Right lobe of liver (tissue), 6 donors: ENCODE measurements at regions not wholly inside any gene's neighbourhood (a gene's known extent, or its start where the extent isn't known, plus 50 kb on each side); places are given as distances from the start of the nearest gene placed in this dataset.
A peak's percentile ranks its signal among the peaks of the same experiment; 100 is the strongest.

Experiments
- ATAC-seq, 4 donors: fragments of 200-7000 bp; cut with Tn5 transposase; one replicate each; pipeline ENCODE4 v1.9.1; 2020; ENCODE audit warnings: mild to moderate bottlenecking in 4 of 4, moderate library complexity in 4 of 4
- DNase-seq, 3 donors: peaks; one replicate each; pipeline ENCODE4 v3.0.0-alpha.2; 2020
- H3K27ac ChIP-seq, 3 donors: fragments of 200-600 bp; one replicate each; pipeline ENCODE4 v1.8.0; 2022
- H3K27me3 ChIP-seq, 2 donors: fragments of 200-600 bp; one replicate each; pipeline ENCODE4 v1.8.0; 2022
- H3K36me3 ChIP-seq, 4 donors: fragments of 200-600 bp; sonication (generic) in 1 of 4; one replicate each; pipeline versions ENCODE4 v1.5.1 to v1.8.0; 2017 to 2022; ENCODE audit warnings: control low read depth in 1 of 4
- H3K4me1 ChIP-seq, 4 donors: fragments of 200-600 bp; sonication (generic) in 1 of 4; one replicate each; pipeline versions ENCODE4 v1.5.1 to v1.8.0; 2017 to 2022; ENCODE audit warnings: control low read depth in 1 of 4
- H3K4me3 ChIP-seq, 3 donors: fragments of 200-600 bp; one replicate each; pipeline ENCODE4 v1.8.0; 2022
- H3K9me3 ChIP-seq, 4 donors: fragments of 200-600 bp; sonication (generic) in 1 of 4; one replicate each; pipeline versions ENCODE4 v1.5.1 to v1.8.0; 2017 to 2022; ENCODE audit warnings: control low read depth in 1 of 4
- POLR2A ChIP-seq: fragments of 450-650 bp; IDR thresholded peaks from one replicate; pipeline ENCODE4 v1.6.1; 2017; ENCODE audit warnings: antibody characterized with exemption, mild to moderate bottlenecking
- WGBS: methylation state at CpG from one replicate; pipeline ENCODE4 v1.1.6; 2018; ENCODE audit warnings: low coverage, low lambda C conversion rate; ENCODE audit not compliant: insufficient coverage; ENCODE audit errors: missing lambda C conversion rate; 5-methylcytosine and 5-hydroxymethylcytosine counted together
- intact Hi-C, 2 donors: fragments of 100-400 bp; cut with DNase I; formaldehyde crosslinking; loops; one replicate each; pipeline versions ENCODE4 v1.11.2 to v1.14.1; 2022
- TF ChIP-seq, protein P1 (sequence below), 4 donors: fragments of 200-600 bp in 3 of 4; fragments of 450-650 bp in 1 of 4; IDR thresholded peaks; one replicate each; pipeline versions ENCODE4 v1.5.1 to v1.8.0; 2016 to 2022; ENCODE audit warnings: antibody characterized with exemption in 4 of 4, mild to moderate bottlenecking in 2 of 4
- donor health status: DM: no; HTN: yes; CAD: no.
- donor health status: DM: no; HTN: no; CAD: no.
- donor health status: DM: no; HTN: no; CAD: no.
- donor health status: DM: no; HTN: yes; CAD: no.
- donor health status: DM: no; HTN: yes; CAD: no.

DNA sequence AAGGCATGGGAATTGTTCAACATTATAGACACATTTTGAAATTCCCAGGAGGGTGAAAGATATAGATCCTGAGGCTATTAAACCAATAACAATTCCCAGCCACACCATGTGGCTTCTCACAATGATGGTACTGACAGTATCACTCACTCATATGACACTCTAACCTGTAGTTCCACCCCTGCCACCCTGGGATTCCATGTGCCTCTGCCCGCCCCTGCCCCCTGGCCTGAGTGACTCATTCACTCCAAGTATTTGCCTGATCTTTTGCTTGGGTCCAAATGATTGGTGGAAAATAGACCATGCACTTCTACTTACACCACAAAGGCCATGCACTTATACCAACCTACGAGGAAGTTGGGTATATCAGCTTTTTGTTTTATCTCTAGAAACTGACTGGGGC is 305.2 kb upstream of the DAB2 start:
- no peaks in the 10 kb centered on the region for H3K9me3 ChIP-seq
- TF ChIP-seq, protein P1, sequence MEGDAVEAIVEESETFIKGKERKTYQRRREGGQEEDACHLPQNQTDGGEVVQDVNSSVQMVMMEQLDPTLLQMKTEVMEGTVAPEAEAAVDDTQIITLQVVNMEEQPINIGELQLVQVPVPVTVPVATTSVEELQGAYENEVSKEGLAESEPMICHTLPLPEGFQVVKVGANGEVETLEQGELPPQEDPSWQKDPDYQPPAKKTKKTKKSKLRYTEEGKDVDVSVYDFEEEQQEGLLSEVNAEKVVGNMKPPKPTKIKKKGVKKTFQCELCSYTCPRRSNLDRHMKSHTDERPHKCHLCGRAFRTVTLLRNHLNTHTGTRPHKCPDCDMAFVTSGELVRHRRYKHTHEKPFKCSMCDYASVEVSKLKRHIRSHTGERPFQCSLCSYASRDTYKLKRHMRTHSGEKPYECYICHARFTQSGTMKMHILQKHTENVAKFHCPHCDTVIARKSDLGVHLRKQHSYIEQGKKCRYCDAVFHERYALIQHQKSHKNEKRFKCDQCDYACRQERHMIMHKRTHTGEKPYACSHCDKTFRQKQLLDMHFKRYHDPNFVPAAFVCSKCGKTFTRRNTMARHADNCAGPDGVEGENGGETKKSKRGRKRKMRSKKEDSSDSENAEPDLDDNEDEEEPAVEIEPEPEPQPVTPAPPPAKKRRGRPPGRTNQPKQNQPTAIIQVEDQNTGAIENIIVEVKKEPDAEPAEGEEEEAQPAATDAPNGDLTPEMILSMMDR (IDR thresholded peaks at IDR 0.05): no peak
- no peak for TF ChIP-seq POLR2A
- WGBS: 58% methylated on average over 1 of the region's 2 CpGs
- H3K27ac ChIP-seq: no peak overlapping the region
- H3K27me3 ChIP-seq: no peaks in the 10 kb centered on the region
- H3K4me1 ChIP-seq: no peaks in the 10 kb centered on the region
- no peak overlapping the region for H3K4me3 ChIP-seq
- no peak for ATAC-seq
- intact Hi-C loops: no loop called here
- H3K36me3 ChIP-seq: no peaks in the 10 kb centered on the region
- no peak for DNase-seq

DNA sequence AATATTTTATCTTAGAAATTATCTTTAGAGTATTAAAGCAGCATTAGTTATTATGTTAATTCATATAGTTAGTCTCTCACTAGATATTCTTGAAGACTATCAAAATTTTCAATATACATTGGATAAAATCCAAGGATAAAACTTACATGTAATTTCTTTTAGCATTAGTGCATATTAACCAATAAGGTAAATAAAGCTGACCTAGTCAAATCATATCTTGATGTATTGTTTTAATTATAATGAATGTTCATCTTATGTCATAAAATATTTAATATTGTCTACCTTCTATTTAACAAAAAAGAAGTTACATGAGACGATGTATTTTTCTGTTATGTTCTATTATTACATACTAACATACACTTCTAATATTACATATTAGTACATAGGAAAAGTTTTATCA is 301.7 kb upstream of the DAB2 start:
- WGBS: 89% methylated on average over 1 of the region's 1 CpG
- H3K4me3 ChIP-seq: no peak overlapping the region
- H3K27me3 ChIP-seq: no peaks in the 10 kb centered on the region
- no peak for ATAC-seq
- H3K27ac ChIP-seq: no peak overlapping the region
- DNase-seq: no peak
- no peaks in the 10 kb centered on the region for H3K36me3 ChIP-seq
- H3K4me1 ChIP-seq: no peaks in the 10 kb centered on the region
- no peaks in the 10 kb centered on the region for H3K9me3 ChIP-seq
- TF ChIP-seq, protein P1 (IDR thresholded peaks at IDR 0.05): no peak
- intact Hi-C loops: no loop called here

DNA sequence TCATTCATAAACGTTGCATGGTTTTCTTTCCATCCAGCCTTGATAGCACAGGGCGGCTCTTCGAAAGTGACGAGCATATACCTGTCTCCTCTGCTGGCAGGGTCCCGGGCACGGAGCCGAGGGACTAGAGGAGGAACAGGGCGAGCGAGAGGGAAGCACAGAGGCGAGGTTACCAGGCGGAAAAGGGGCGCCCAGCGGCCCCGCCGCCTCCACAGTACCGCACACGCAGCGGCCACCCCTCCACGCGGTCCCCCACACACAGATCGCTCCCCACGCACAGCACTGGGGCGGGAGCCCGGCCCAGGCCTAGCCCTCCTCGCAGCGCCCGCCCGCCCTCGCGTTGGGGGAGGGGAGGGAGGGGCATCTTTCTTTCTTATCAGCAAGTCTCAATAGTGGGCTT is 296.6 kb upstream of the DAB2 start:
- ATAC-seq (peak in 1 of 4 donors; percentile 19), DNase-seq (no peak)
- Histone ChIP-seq H3K36me3 (no peaks in the 10 kb centered on the region), H3K27me3 (no peaks in the 10 kb centered on the region), H3K4me3 (no peak overlapping the region), H3K27ac (no peak overlapping the region), H3K4me1 (peaks cover 0 to 8% (median 2%) of the 10 kb centered on the region in 4 donors), H3K9me3 (no peaks in the 10 kb centered on the region)
- no peak for TF ChIP-seq POLR2A
- TF ChIP-seq, protein P1 (IDR thresholded peaks at IDR 0.05): no peak
- intact Hi-C loops: no loop called here
- 79% methylated on average over 7 of the region's 30 CpGs for WGBS

DNA sequence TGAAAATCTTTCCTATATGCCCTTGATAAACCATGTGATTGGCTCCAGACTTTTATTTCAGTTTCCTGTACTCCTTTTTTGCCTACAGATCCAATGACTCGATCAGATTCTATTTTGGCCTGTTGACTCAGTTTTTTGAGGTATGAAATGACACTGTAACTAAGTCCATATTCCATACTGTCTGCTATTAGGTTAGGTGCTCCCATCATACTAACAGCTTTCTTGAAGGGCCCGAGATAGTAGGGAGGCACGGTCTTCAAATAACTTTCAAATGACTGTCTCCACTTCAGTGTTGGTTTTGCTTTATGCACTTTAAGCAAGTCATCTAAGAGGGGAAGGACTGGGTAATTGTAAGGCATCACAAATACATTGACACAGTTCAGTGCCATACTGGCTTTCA is 295.4 kb upstream of the DAB2 start:
- Histone ChIP-seq H3K9me3 (no peaks in the 10 kb centered on the region), H3K36me3 (no peaks in the 10 kb centered on the region), H3K4me3 (no peak overlapping the region), H3K27ac (no peak overlapping the region), H3K27me3 (no peaks in the 10 kb centered on the region), H3K4me1 (peaks cover 0 to 11% (median 4%) of the 10 kb centered on the region in 4 donors)
- 100% methylated on average over 3 of the region's 3 CpGs for WGBS
- intact Hi-C loops: no loop called here
- TF ChIP-seq POLR2A: no peak
- TF ChIP-seq, protein P1 (IDR thresholded peaks at IDR 0.05): no peak
- DNase-seq: no peak
- ATAC-seq: no peak
